GM12865 (cell line): ENCODE measurements at regions not wholly inside any gene's neighbourhood (a gene's known extent, or its start where the extent isn't known, plus 50 kb on each side); places are given as distances from the start of the nearest gene placed in this dataset.
"Not testable (repeated sequence)": the region's sequence is repeated elsewhere in the genome, so short reads cannot be mapped to it uniquely, and the experiment has no call there.

Source experiments
- DNase-seq: peaks from one replicate; pipeline ENCODE4 v3.0.0; 2010; ENCODE audit warnings: low read depth
- H3K4me3 ChIP-seq: 2 replicates; pipeline ENCODE4 v1.5.1; 2011; ENCODE audit warnings: mild to moderate bottlenecking, low read depth, low read length, control low read depth
- TF ChIP-seq, protein P1 (sequence below): IDR thresholded peaks from 2 replicates; pipeline ENCODE4 v1.5.1; 2011; ENCODE audit warnings: low read length, control low read depth, low read depth, inconsistent platforms; ENCODE audit not compliant: insufficient read depth; ENCODE audit errors: missing control alignments

GRCh38 chrX:76774912-76775311 lies 347.4 kb downstream of the MAGEE1 start:
- H3K4me3 ChIP-seq, DNase-seq: not testable (repeated sequence)

GRCh38 chrX:76796311-76796710 lies 368.8 kb downstream of the MAGEE1 start:
- TF ChIP-seq, protein P1, sequence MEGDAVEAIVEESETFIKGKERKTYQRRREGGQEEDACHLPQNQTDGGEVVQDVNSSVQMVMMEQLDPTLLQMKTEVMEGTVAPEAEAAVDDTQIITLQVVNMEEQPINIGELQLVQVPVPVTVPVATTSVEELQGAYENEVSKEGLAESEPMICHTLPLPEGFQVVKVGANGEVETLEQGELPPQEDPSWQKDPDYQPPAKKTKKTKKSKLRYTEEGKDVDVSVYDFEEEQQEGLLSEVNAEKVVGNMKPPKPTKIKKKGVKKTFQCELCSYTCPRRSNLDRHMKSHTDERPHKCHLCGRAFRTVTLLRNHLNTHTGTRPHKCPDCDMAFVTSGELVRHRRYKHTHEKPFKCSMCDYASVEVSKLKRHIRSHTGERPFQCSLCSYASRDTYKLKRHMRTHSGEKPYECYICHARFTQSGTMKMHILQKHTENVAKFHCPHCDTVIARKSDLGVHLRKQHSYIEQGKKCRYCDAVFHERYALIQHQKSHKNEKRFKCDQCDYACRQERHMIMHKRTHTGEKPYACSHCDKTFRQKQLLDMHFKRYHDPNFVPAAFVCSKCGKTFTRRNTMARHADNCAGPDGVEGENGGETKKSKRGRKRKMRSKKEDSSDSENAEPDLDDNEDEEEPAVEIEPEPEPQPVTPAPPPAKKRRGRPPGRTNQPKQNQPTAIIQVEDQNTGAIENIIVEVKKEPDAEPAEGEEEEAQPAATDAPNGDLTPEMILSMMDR, result no peak
- no peak for DNase-seq
- H3K4me3 ChIP-seq, result no peak overlapping the region

DNA sequence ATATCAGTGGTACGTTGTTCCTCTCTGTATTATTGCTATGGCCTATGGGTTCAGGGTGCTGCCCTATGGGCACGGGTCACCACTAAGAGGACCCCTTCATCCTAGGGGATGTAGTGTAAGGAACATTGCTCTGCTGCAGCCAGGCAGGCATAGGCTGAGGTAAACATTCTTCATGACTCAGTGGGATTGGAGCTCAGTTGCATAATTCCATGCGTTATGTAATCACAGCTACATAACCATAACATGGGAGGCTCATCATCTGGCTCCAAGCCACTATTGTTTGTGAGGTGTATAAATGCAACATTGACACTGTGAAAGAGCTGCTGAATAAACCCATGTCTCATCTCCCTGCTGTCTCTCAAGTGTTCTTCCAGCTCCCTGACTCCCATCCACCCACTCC lies 375.2 kb downstream of the MAGEE1 start:
- TF ChIP-seq, protein P1, result no peak
- no peak for DNase-seq
- no peak overlapping the region for H3K4me3 ChIP-seq

- DNase-seq, result no peak
Observed at GRCh38 chrX:76815754-76816153, 388.2 kb downstream of the MAGEE1 start.

GRCh38 chrX:76817279-76817678 lies 389.8 kb downstream of the MAGEE1 start:
- H3K4me3 ChIP-seq, DNase-seq: not testable (repeated sequence)

More at GRCh38 chrX:76815754-76816153, 388.2 kb downstream of the MAGEE1 start:
- TF ChIP-seq, protein P1, result no peak
- no peak overlapping the region for H3K4me3 ChIP-seq

DNA sequence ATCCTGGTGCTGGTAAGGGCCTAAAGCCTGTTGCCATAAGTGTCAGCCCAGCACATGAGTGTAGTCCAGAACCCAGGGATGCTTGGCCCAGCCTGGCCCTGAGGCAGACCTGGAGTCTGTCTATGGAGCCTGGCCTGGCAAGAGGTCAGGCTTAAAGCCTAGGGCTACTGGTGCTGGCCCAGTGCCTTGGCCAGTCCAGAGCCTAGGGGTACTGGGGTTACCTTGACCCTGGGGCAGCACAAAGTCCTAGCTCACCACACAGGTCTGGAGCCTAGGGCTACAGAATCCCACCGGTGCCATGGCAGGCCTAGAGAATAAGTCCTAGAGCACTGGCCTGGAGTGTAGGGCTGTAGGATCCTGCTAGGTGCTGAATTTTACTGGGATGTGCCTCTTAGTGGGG lies 393.8 kb downstream of the MAGEE1 start:
- no peak overlapping the region for H3K4me3 ChIP-seq
- TF ChIP-seq, protein P1, result no peak
- no peak for DNase-seq

DNA sequence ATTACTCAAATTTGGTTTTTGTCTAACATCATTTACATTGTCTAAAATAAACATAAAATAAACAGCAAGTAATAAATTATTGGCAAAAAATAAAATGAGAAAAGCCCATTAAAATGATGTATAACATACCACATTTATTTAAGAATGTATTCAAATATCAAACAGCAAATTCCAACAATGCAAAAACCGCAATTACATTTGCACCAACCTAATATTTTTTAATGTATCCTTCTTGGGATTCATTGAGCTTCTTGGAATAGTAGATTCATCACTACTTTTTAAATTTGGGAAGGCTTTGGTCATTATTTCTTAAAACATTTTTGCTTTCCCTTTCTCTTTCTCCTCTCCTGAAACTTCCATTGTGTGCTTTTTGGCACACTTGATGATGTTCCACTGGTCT lies 400.2 kb downstream of the MAGEE1 start:
- TF ChIP-seq, protein P1, result no peak
- H3K4me3 ChIP-seq, result no peak overlapping the region
- DNase-seq, result no peak

DNA sequence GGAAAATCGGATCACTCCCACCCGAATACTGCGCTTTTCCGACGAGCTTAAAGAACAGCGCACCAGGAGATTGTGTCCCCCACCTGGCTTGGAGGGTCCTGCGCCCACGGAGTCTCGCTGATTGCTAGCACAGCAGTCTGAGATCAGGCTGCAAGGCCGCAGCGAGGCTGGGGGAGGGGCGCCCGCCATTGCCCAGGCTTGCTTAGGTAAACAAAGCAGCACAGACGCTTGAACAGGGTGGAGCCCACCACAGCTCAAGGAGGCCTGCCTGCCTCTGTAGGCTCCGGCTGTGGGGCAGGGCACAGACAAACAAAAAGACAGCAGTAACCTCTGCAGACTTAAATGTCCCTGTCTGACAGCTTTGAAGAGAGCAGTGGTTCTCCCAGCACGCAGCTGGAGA lies 413.4 kb downstream of the MAGEE1 start:
- H3K4me3 ChIP-seq, DNase-seq: not testable (repeated sequence)

- no peak overlapping the region for H3K4me3 ChIP-seq
- TF ChIP-seq, protein P1, result no peak
- no peak for DNase-seq
Observed at GRCh38 chrX:76850851-76851250, 423.3 kb downstream of the MAGEE1 start.
